ENCODE measurements at regions not wholly inside any gene's neighbourhood (a gene's known extent, or its start where the extent isn't known, plus 50 kb on each side); places are given as distances from the start of the nearest gene placed in this dataset.

DNA sequence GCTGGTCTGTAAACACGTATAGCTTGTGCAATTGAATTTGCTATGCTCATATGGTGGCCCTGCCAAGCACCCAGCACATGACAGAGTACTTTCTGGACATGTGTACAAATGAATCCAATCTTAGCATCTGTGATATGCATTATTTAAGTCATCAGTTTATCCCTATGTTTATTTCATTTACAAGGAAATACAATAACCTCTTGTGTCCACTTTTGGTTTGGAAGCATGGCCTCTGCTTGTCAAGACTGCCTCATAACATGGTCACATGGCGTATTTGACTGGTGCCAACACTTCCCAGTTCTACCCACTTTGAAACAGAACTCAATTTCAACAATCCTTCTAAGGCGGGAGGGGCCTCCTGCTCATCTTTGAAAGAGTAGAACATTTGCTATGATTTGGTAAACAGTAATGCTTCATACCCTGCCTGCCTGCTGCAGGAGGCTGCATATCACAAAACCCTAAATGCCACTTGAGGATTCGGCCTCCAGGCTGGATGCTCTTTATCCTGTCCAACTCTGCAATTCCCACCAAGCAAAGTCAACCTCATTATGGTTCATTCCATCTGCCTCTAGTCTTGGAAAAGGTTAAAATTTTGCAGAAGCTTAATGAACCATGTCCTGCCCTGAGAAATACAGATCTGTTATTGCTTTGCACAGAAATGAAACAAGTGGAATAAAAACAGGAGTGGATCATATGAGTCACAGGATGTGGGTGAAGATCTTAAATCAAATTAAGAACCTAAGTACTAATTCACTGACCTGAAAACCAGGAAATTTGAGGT lies 151.3 kb downstream of the CYSLTR2 start:
- no peak for DNase-seq

DNA sequence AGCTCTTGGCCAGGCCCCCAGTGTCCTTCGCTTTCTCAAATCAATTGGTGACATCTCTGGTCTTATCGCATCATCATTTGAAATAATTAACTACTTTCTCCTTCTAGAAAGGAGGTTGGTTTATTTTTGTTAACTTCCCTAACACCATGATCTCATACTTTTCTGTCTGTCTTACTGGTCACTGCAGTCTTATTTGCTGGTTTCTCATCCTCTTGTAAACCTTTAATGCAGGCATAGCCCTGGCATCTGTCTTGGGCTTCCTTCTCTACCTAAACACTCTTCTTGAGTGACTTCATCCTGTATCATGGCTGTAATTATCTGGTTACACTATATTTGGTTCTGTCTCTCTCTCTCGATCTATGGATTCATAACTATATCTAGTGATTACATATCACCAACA lies 152.8 kb downstream of the CYSLTR2 start:
- H3K36me3 ChIP-seq, result no peaks in the 10 kb centered on the region
- no peaks in the 10 kb centered on the region for H3K9me3 ChIP-seq
- no peak overlapping the region for H3K27ac ChIP-seq
- TF ChIP-seq POLR2A (IDR thresholded peaks at IDR 0.05), result no peak
- TF ChIP-seq, protein P1, sequence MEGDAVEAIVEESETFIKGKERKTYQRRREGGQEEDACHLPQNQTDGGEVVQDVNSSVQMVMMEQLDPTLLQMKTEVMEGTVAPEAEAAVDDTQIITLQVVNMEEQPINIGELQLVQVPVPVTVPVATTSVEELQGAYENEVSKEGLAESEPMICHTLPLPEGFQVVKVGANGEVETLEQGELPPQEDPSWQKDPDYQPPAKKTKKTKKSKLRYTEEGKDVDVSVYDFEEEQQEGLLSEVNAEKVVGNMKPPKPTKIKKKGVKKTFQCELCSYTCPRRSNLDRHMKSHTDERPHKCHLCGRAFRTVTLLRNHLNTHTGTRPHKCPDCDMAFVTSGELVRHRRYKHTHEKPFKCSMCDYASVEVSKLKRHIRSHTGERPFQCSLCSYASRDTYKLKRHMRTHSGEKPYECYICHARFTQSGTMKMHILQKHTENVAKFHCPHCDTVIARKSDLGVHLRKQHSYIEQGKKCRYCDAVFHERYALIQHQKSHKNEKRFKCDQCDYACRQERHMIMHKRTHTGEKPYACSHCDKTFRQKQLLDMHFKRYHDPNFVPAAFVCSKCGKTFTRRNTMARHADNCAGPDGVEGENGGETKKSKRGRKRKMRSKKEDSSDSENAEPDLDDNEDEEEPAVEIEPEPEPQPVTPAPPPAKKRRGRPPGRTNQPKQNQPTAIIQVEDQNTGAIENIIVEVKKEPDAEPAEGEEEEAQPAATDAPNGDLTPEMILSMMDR (IDR thresholded peaks at IDR 0.05), result no peak
- no peaks in the 10 kb centered on the region for H3K4me1 ChIP-seq
- H3K27me3 ChIP-seq, result no peaks in the 10 kb centered on the region
- DNase-seq, result no peak
- no peak overlapping the region for H3K4me3 ChIP-seq

More for the DNA sequence above, 151.3 kb downstream of the CYSLTR2 start:
- Histone ChIP-seq H3K9me3 (no peaks in the 10 kb centered on the region), H3K36me3 (no peaks in the 10 kb centered on the region), H3K4me3 (no peak overlapping the region), H3K27me3 (no peaks in the 10 kb centered on the region), H3K27ac (peak overlapping the region in 1 of 4 donors; percentile 25), H3K4me1 (no peaks in the 10 kb centered on the region)
- TF ChIP-seq POLR2A (IDR thresholded peaks at IDR 0.05), result no peak
- TF ChIP-seq, protein P1 (IDR thresholded peaks at IDR 0.05), result no peak

DNA sequence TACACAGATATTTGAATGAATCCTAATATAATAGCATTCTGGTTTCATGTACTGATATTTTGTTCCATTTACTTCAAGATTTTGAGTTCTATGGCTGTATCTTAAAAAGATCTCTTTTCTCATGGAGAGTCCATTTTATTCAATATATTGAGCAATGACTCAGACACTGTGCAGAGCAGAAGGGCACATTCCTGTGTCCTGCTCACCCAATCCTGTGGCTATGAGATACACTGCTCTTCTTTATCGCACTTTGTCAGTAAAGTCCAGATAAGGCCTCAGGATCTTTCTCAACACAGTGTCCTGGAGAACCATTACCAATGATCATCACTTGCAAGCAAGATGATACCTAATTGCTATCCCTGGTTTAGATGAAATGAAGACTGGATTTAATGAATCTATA lies 155.0 kb downstream of the CYSLTR2 start:
- TF ChIP-seq, protein P1 (IDR thresholded peaks at IDR 0.05), result no peak
- no peak for TF ChIP-seq POLR2A (IDR thresholded peaks at IDR 0.05)
- DNase-seq, result no peak
- Histone ChIP-seq H3K9me3 (no peaks in the 10 kb centered on the region), H3K27me3 (no peaks in the 10 kb centered on the region), H3K4me3 (no peak overlapping the region), H3K36me3 (no peaks in the 10 kb centered on the region), H3K4me1 (no peaks in the 10 kb centered on the region), H3K27ac (no peak overlapping the region)

DNA sequence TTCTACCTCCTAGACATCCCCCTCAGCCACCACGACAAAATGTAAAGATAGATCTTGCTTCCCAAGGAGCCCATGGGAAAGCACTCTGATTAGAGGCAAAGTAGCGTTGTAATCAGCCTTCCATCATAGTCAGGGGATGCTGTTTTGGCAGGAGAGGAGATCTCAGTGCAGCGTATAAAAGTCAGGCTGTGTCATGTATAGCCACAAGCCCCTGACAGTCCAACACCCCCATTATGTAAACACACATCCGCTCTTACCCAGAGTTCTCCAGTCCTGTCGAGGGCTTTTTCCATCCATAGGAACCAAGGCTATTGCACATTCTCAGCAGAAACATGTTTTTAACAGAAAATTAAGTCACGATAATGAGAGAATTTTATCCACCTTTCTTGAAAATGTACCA lies 156.3 kb downstream of the CYSLTR2 start:
- H3K4me3 ChIP-seq, result no peak overlapping the region
- H3K9me3 ChIP-seq, result no peaks in the 10 kb centered on the region
- TF ChIP-seq POLR2A (IDR thresholded peaks at IDR 0.05), result no peak
- TF ChIP-seq, protein P1 (IDR thresholded peaks at IDR 0.05), result no peak
- no peaks in the 10 kb centered on the region for H3K27me3 ChIP-seq
- H3K4me1 ChIP-seq, result no peaks in the 10 kb centered on the region
- DNase-seq, result no peak
- H3K36me3 ChIP-seq, result no peaks in the 10 kb centered on the region
- H3K27ac ChIP-seq, result no peak overlapping the region

DNA sequence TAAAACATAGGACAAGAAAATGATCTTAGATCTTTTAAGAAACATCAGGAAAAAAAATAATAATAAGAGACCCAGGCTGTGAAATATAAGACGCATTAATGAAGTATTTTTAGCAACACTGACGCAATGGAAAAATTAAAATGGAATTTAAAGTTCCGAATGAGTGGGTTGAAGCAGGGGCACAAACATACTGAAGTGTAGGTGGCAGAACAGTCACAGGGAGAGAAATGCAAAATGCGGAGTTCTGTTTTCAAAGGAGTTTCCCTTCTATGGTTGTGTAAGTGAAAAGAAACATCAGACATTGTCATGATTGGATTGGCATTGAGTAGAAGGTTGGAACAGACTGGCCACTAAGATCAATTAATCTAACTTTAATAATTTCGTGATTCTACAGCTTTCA lies 159.8 kb downstream of the CYSLTR2 start:
- Histone ChIP-seq H3K27ac (no peak overlapping the region), H3K9me3 (no peaks in the 10 kb centered on the region), H3K4me1 (peaks cover 0 to 6% (median 0%) of the 10 kb centered on the region in 4 donors), H3K4me3 (no peak overlapping the region), H3K27me3 (no peaks in the 10 kb centered on the region), H3K36me3 (no peaks in the 10 kb centered on the region)
- DNase-seq, result no peak
- no peak for TF ChIP-seq POLR2A (IDR thresholded peaks at IDR 0.05)
- TF ChIP-seq, protein P1 (IDR thresholded peaks at IDR 0.05), result no peak

Measured in Peyer's patch (tissue), 4 donors.